ENCODE measurements at regions not wholly inside any gene's neighbourhood (a gene's known extent, or its start where the extent isn't known, plus 50 kb on each side); places are given as distances from the start of the nearest gene placed in this dataset.
A peak's percentile ranks its signal among the peaks of the same experiment; 100 is the strongest.

DNA sequence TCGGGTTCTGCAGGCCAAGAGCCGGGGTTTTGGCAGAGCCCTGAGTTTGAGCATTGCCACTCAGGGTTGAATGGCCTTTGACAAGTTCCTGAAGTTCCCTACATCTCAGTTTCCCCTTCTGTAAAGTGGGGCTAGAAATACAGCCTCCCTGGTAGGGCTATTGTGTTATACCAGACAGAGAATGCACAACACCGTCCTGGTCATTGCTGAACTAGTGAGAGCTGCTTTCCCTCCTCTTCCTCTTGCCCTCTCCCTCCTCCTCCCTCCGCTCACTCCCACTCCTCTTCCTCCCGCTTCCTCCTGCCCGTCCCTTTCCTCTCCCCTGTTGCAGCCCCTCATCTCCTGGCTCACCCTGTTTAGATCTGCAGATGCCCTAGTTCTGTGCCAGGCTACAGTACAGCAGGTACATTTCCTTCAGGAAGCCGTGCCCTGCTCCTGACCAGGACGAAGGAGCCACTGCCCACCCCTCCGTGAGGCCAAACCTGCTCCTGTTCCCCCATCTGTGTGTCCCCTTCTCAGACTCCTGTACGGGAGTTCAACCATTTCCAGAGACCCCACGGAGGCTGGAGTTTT lies 91.5 kb upstream of the SHANK2 start:
- Histone ChIP-seq H3K27me3 (replicated peaks) (no peaks in the 10 kb centered on the region), H3K4me3 (no peak overlapping the region), H3K27ac (no peak overlapping the region), H3K4me1 (replicated peaks) (peaks cover 49% of the 10 kb centered on the region), H3K9me3 (replicated peaks) (no peaks in the 10 kb centered on the region), H3K36me3 (no peaks in the 10 kb centered on the region)
- DNase-seq (ENCODE audit: low read depth in 1 of 2, low spot score in 2 of 2), result no peak

DNA sequence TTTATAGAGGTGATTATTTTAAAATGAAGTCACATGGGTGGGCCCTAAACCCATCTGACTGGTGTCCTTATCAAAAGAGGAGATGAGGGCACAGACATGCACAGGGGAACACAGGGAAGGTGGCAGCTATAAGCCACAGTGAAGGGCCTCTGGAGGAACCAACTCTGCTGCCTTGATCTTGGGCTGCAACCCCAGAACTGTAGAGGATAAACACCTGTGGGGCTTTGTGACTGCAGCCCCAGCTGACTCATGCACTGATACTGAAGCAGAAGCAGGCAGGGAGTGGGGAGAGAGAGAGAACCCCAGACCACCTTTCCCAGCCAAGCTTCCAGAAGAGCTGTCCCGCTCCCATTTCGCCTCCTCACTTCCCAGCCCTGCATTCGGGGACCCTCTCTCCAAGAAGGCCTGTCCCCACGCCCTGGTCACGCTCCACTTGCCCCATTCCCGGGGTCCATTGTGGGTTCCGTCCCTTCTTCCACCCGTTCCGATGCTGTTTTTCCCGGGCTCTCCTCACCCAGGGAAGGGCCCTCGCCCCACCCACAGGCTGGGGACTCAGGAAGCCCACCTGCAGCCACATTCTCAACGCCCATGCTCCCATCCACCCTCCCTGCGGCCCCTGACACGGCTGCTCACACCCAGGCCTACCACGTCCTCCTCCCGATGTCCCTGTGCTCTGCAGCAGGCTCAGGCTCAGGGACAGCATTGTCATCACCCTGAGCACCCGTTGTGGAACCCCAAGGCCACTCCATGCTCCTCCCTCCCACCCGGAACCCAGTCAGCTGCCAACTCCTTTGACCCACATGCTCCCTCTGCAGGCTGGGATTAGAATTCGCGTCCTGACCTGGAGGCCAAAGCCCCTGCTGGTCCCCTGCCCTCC lies 90.8 kb upstream of the SHANK2 start:
- no peaks in the 10 kb centered on the region for H3K9me3 ChIP-seq (replicated peaks)
- peak overlapping the region; percentile 29; the same call in 1 of the 2 replicates for H3K27ac ChIP-seq
- no peaks in the 10 kb centered on the region for H3K27me3 ChIP-seq (replicated peaks)
- H3K4me3 ChIP-seq, result no peak overlapping the region
- no peaks in the 10 kb centered on the region for H3K36me3 ChIP-seq
- peak; percentile 29 to 58 for DNase-seq (ENCODE audit: low read depth in 1 of 2, low spot score in 2 of 2)
- peaks cover 56% of the 10 kb centered on the region for H3K4me1 ChIP-seq (replicated peaks)

DNA sequence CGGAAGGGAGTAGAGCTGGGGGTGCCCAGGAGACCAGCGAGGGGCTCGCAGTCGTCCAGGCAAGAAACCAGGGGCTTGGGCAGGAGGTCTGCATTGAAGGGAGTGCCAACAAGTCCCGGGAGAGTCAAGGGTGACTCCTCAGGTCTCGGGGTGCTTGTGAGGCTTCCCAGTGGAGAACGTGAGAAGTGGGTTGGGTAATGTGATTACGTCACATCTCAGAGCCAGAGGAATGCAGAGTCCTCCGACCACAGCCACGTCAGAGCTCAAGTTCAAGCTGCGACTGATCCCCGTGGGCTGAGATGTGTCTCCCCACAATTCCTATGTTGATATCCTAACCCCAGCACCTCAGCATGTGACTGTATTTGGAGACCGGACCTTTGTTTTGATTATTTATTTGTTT lies 89.7 kb upstream of the SHANK2 start:
- Histone ChIP-seq H3K27me3 (replicated peaks) (no peaks in the 10 kb centered on the region), H3K27ac (peak overlapping the region; percentile 31), H3K4me1 (replicated peaks) (peaks cover 66% of the 10 kb centered on the region), H3K9me3 (replicated peaks) (no peaks in the 10 kb centered on the region), H3K4me3 (no peak overlapping the region), H3K36me3 (no peaks in the 10 kb centered on the region)
- no peak for DNase-seq (ENCODE audit: low read depth in 1 of 2, low spot score in 2 of 2)

GRCh38 chr11:71341596-71341995 lies 89.2 kb upstream of the SHANK2 start:
- Histone ChIP-seq H3K9me3 (replicated peaks) (no peaks in the 10 kb centered on the region), H3K4me1 (replicated peaks) (peaks cover 66% of the 10 kb centered on the region), H3K27ac (no peak overlapping the region), H3K4me3 (no peak overlapping the region), H3K27me3 (replicated peaks) (no peaks in the 10 kb centered on the region), H3K36me3 (no peaks in the 10 kb centered on the region)
- DNase-seq (ENCODE audit: low read depth in 1 of 2, low spot score in 2 of 2), result no peak

DNA sequence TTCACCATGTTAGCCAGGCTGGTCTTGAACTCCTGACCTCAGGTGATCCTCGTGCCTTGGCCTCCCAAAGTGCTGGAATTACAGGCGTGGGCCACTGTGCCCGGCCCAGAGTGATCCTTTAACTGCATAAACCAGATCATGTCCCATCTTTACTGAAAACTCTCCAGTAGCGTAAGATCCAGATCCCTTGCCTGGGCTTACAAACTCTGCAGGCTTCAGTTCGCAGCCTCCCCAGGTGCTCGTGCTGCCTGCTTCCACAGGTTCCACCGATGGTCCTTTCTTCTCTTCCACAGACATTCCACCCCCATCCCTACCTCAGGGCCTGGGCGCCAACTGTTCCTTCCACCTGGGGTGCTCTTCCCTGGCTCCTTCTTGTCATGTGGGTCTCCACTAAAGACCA lies 88.8 kb upstream of the SHANK2 start:
- H3K27me3 ChIP-seq (replicated peaks), result no peaks in the 10 kb centered on the region
- H3K9me3 ChIP-seq (replicated peaks), result no peaks in the 10 kb centered on the region
- no peak overlapping the region for H3K27ac ChIP-seq
- H3K36me3 ChIP-seq, result no peaks in the 10 kb centered on the region
- H3K4me1 ChIP-seq (replicated peaks), result peaks cover 66% of the 10 kb centered on the region
- H3K4me3 ChIP-seq, result no peak overlapping the region
- DNase-seq (ENCODE audit: low read depth in 1 of 2, low spot score in 2 of 2), result no peak

DNA sequence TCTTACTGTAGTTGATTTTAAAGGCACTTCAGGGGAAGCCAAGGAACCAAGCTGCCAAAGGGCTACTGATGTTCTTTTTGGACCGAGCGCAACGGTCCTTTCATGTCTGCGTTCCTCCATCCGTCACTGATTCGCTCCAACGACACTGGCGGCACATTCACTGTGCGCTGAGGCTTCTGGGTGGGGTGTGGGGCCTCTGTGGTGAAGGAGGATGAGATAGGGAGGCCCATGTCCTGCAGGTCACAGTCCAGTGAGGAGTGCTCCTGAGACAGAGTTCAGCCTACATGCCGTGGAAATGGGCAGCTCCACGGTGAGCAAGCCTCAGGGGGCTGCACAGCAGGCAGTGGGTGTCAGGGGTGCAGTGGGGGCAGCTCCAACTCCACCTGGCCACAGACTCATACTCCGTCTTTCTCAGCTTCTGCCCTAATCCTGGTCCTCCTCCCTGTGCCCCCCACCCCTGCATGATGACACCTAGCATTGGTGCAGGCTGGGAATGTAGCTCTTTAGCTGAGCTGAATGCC lies 87.8 kb upstream of the SHANK2 start:
- peak in 1 of 2 experiments; percentile 5 for DNase-seq (ENCODE audit: low read depth in 1 of 2, low spot score in 2 of 2)
- Histone ChIP-seq H3K27ac (peak overlapping the region; percentile 88), H3K4me1 (replicated peaks) (peaks cover 66% of the 10 kb centered on the region), H3K36me3 (no peaks in the 10 kb centered on the region), H3K27me3 (replicated peaks) (no peaks in the 10 kb centered on the region), H3K4me3 (no peak overlapping the region), H3K9me3 (replicated peaks) (no peaks in the 10 kb centered on the region)

- Histone ChIP-seq H3K36me3 (no peaks in the 10 kb centered on the region), H3K27me3 (replicated peaks) (no peaks in the 10 kb centered on the region), H3K4me3 (no peak overlapping the region), H3K9me3 (replicated peaks) (no peaks in the 10 kb centered on the region), H3K4me1 (replicated peaks) (peaks cover 66% of the 10 kb centered on the region), H3K27ac (peak overlapping the region; percentile 88)
- DNase-seq (ENCODE audit: low read depth in 1 of 2, low spot score in 2 of 2), result peak; percentile 80 to 86
Observed at GRCh38 chr11:71339396-71339881, 87.1 kb upstream of the SHANK2 start.

DNA sequence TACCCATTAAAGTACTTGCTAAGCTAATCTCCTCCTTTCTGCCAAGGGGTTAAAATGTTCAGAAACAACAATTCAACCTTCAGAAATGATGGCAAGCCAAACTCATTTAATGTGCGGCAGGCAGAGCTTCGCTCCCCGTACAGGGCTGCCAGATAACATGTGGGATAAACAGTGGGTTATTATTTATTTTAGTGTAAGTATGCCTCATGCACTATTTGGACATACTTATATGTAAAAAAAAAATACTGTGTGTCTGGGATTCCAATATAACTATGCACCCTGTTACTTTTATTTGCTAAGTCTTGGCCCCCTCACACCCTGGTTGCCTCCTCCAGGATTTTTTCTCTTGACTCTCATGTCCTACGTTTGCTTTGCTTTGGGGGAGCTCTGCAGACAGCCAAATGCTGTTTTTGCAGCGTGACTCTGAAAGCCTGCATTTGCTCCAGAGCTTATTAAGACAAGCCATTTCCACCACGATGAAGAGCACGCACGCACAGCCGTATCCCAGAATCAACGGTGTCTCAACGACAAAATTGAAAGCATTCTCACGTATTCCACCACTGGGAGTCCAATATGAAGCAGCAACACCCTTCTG lies 86.5 kb upstream of the SHANK2 start:
- Histone ChIP-seq H3K4me1 (replicated peaks) (peaks cover 66% of the 10 kb centered on the region), H3K9me3 (replicated peaks) (no peaks in the 10 kb centered on the region), H3K4me3 (no peak overlapping the region), H3K36me3 (no peaks in the 10 kb centered on the region), H3K27me3 (replicated peaks) (no peaks in the 10 kb centered on the region), H3K27ac (peak overlapping the region; percentile 88)
- DNase-seq (ENCODE audit: low read depth in 1 of 2, low spot score in 2 of 2), result no peak

DNA sequence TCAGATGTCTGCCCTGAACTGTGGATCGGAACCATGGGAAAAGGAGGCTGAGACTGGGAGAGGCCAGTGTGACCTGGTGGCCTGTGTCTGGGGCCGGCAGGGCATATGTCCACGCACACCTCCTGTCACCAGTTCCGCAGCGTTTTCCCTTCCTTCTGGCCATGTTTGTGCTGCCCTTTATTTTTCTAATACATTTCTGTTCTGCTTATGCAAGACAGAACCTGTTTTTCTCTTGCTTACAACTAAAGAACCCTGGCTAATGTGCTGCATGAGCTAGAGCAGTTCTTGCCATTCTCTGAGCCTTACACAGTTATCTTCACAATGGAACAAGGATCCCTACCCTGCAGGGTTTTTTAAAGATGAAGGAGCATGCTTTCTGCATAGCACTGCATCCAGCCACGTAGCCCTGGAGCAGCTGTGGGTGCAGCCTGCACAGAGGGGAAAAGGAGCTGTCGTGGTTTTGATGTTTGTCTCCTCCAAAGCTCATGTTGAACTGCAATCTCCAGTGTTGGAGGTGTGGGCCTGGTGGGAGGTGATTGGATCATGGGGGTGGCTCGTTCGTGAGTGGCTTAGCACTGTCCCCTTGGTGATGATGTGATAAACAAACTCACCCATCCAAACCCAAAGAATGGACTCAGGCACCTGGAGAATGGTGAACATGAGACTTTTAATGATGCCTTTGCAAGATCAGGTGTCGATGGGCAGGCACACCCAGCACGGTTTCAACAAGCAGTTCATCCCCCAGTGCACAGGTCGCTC lies 84.8 kb upstream of the SHANK2 start:
- H3K4me3 ChIP-seq, result no peak overlapping the region
- H3K27ac ChIP-seq, result no peak overlapping the region
- peaks cover 49% of the 10 kb centered on the region for H3K4me1 ChIP-seq (replicated peaks)
- no peaks in the 10 kb centered on the region for H3K36me3 ChIP-seq
- DNase-seq (ENCODE audit: low read depth in 1 of 2, low spot score in 2 of 2), result no peak
- no peaks in the 10 kb centered on the region for H3K9me3 ChIP-seq (replicated peaks)
- no peaks in the 10 kb centered on the region for H3K27me3 ChIP-seq (replicated peaks)

- no peak overlapping the region for H3K27ac ChIP-seq
- no peak for DNase-seq (ENCODE audit: low read depth in 1 of 2, low spot score in 2 of 2)
- H3K4me1 ChIP-seq (replicated peaks), result peaks cover 42% of the 10 kb centered on the region
Observed at GRCh38 chr11:71336176-71336995, 84.0 kb upstream of the SHANK2 start.

GRCh38 chr11:71335371-71335770 lies 83.0 kb upstream of the SHANK2 start:
- Histone ChIP-seq H3K27me3 (replicated peaks) (no peaks in the 10 kb centered on the region), H3K9me3 (replicated peaks) (no peaks in the 10 kb centered on the region), H3K27ac (no peak overlapping the region), H3K4me3 (no peak overlapping the region), H3K36me3 (no peaks in the 10 kb centered on the region), H3K4me1 (replicated peaks) (peaks cover 31% of the 10 kb centered on the region)
- DNase-seq (ENCODE audit: low read depth in 1 of 2, low spot score in 2 of 2), result no peak

More at GRCh38 chr11:71336176-71336995, 84.0 kb upstream of the SHANK2 start:
- H3K36me3 ChIP-seq, result no peaks in the 10 kb centered on the region
- no peaks in the 10 kb centered on the region for H3K27me3 ChIP-seq (replicated peaks)
- H3K9me3 ChIP-seq (replicated peaks), result no peaks in the 10 kb centered on the region
- no peak overlapping the region for H3K4me3 ChIP-seq

- DNase-seq (ENCODE audit: low read depth in 1 of 2, low spot score in 2 of 2), result no peak
Observed at GRCh38 chr11:71334191-71334590, 81.8 kb upstream of the SHANK2 start.

GRCh38 chr11:71333473-71333872 lies 81.1 kb upstream of the SHANK2 start:
- H3K9me3 ChIP-seq (replicated peaks), result no peaks in the 10 kb centered on the region
- H3K27me3 ChIP-seq (replicated peaks), result no peaks in the 10 kb centered on the region
- DNase-seq (ENCODE audit: low read depth in 1 of 2, low spot score in 2 of 2), result no peak
- H3K4me3 ChIP-seq, result no peak overlapping the region
- H3K27ac ChIP-seq, result no peak overlapping the region
- H3K36me3 ChIP-seq, result no peaks in the 10 kb centered on the region
- peaks cover 12% of the 10 kb centered on the region for H3K4me1 ChIP-seq (replicated peaks)

More at GRCh38 chr11:71334191-71334590, 81.8 kb upstream of the SHANK2 start:
- H3K36me3 ChIP-seq, result no peaks in the 10 kb centered on the region
- no peak overlapping the region for H3K4me3 ChIP-seq
- H3K4me1 ChIP-seq (replicated peaks), result peaks cover 20% of the 10 kb centered on the region
- no peaks in the 10 kb centered on the region for H3K27me3 ChIP-seq (replicated peaks)
- no peaks in the 10 kb centered on the region for H3K9me3 ChIP-seq (replicated peaks)
- H3K27ac ChIP-seq, result no peak overlapping the region
